Breast epithelium (tissue), 4 donors: ENCODE measurements at regions not wholly inside any gene's neighbourhood (a gene's known extent, or its start where the extent isn't known, plus 50 kb on each side); places are given as distances from the start of the nearest gene placed in this dataset.

Experiments used
- DNase-seq, 2 donors: peaks; one replicate each; pipeline ENCODE4 v3.0.0-alpha.2; 2019; ENCODE audit warnings: low spot score in 2 of 2
- H3K27ac ChIP-seq, 2 donors: fragments of 200-600 bp; sonication (generic) in 1 of 2; one replicate each; pipeline ENCODE4 v1.5.1; 2016 to 2019; ENCODE audit warnings: mild to moderate bottlenecking in 1 of 2
- H3K27me3 ChIP-seq, 2 donors: fragments of 200-600 bp; sonication (generic) in 1 of 2; one replicate each; pipeline versions ENCODE4 v1.5.1 to v1.6.0; 2017 to 2019; ENCODE audit warnings: control low read depth in 1 of 2, mild to moderate bottlenecking in 1 of 2
- H3K36me3 ChIP-seq: fragments of 200-600 bp; one replicate; pipeline ENCODE4 v1.5.1; 2019
- H3K4me1 ChIP-seq, 2 donors: fragments of 200-600 bp; sonication (generic); one replicate each; pipeline ENCODE4 v1.5.1; 2016 to 2019; ENCODE audit warnings: control low read depth in 1 of 2
- H3K4me3 ChIP-seq, 3 donors: fragments of 200-600 bp; sonication (generic); 1 replicate in 2 of 3; 2 replicates in 1 of 3; pipeline ENCODE4 v1.5.1; 2016 to 2019; ENCODE audit warnings: mild to moderate bottlenecking in 3 of 3, moderate library complexity in 2 of 3
- H3K9me3 ChIP-seq, 2 donors: fragments of 200-600 bp; sonication (generic) in 1 of 2; one replicate each; pipeline ENCODE4 v1.5.1; 2016 to 2019; ENCODE audit warnings: control low read depth in 1 of 2
- CTCF ChIP-seq, 3 donors: fragments of 450-650 bp; IDR thresholded peaks; one replicate each; pipeline ENCODE4 v1.5.1; 2016 to 2017; ENCODE audit warnings: antibody characterized with exemption in 3 of 3, mild to moderate bottlenecking in 3 of 3, moderate library complexity in 3 of 3
- POLR2A ChIP-seq: fragments of 450-650 bp; IDR thresholded peaks from one replicate; pipeline ENCODE4 v1.6.1; 2016; ENCODE audit warnings: antibody characterized with exemption, mild to moderate bottlenecking, moderate library complexity
- POLR2AphosphoS5 ChIP-seq, 3 donors: sonication (generic); formaldehyde crosslinking; IDR thresholded peaks; one replicate each; pipeline ENCODE4 v1.6.1; 2017; ENCODE audit warnings: antibody characterized with exemption in 3 of 3
- intact Hi-C: fragments of 100-400 bp; cut with DNase I; formaldehyde crosslinking; loops from one replicate; pipeline ENCODE4 v1.15.1; 2023; ENCODE audit warnings: low total_unique reads

- no peaks in the 10 kb centered on the region for H3K27me3 ChIP-seq
- no peaks in the 10 kb centered on the region for H3K9me3 ChIP-seq
- no peak for DNase-seq
- no peak for TF ChIP-seq CTCF (IDR thresholded peaks at IDR 0.05)
- TF ChIP-seq POLR2AphosphoS5 (IDR thresholded peaks at IDR 0.05) = no peak
- TF ChIP-seq POLR2A = no peak
- no peaks in the 10 kb centered on the region for H3K4me1 ChIP-seq
- H3K4me3 ChIP-seq = no peak overlapping the region
- H3K27ac ChIP-seq = no peak overlapping the region
- no peaks in the 10 kb centered on the region for H3K36me3 ChIP-seq
- intact Hi-C loops = no loop called here
Measured at GRCh38 chr5:92758552-92758951, 822.5 kb downstream of the NR2F1-AS1 start.

- no peaks in the 10 kb centered on the region for H3K4me1 ChIP-seq
- no peak overlapping the region for H3K27ac ChIP-seq
- DNase-seq = no peak
- H3K36me3 ChIP-seq = no peaks in the 10 kb centered on the region
- TF ChIP-seq POLR2A (no peak), POLR2AphosphoS5 (IDR thresholded peaks at IDR 0.05) (no peak), CTCF (IDR thresholded peaks at IDR 0.05) (no peak)
- no peak overlapping the region for H3K4me3 ChIP-seq
- intact Hi-C loops = no loop called here
- H3K9me3 ChIP-seq = no peaks in the 10 kb centered on the region
- no peaks in the 10 kb centered on the region for H3K27me3 ChIP-seq
Measured at GRCh38 chr5:92749943-92750342, 831.1 kb downstream of the NR2F1-AS1 start.

GRCh38 chr5:92748072-92748676 is 832.8 kb downstream of the NR2F1-AS1 start:
- TF ChIP-seq POLR2AphosphoS5 (IDR thresholded peaks at IDR 0.05) (no peak), POLR2A (no peak), CTCF (IDR thresholded peaks at IDR 0.05) (no peak)
- H3K27me3 ChIP-seq = no peaks in the 10 kb centered on the region
- H3K36me3 ChIP-seq = no peaks in the 10 kb centered on the region
- no peak overlapping the region for H3K27ac ChIP-seq
- intact Hi-C loops = no loop called here
- no peaks in the 10 kb centered on the region for H3K9me3 ChIP-seq
- H3K4me1 ChIP-seq = no peaks in the 10 kb centered on the region
- no peak for DNase-seq
- no peak overlapping the region for H3K4me3 ChIP-seq

GRCh38 chr5:92741906-92742305 is 839.1 kb downstream of the NR2F1-AS1 start:
- intact Hi-C loops = no loop called here
- no peaks in the 10 kb centered on the region for H3K4me1 ChIP-seq
- TF ChIP-seq POLR2AphosphoS5 (IDR thresholded peaks at IDR 0.05) (no peak), POLR2A (no peak), CTCF (IDR thresholded peaks at IDR 0.05) (no peak)
- no peaks in the 10 kb centered on the region for H3K36me3 ChIP-seq
- H3K4me3 ChIP-seq = no peak overlapping the region
- H3K27me3 ChIP-seq = no peaks in the 10 kb centered on the region
- DNase-seq = no peak
- H3K9me3 ChIP-seq = peaks cover 0 to 8% of the 10 kb centered on the region in 2 donors
- no peak overlapping the region for H3K27ac ChIP-seq

- intact Hi-C loops = no loop called here
- TF ChIP-seq CTCF (IDR thresholded peaks at IDR 0.05) (no peak), POLR2A (no peak), POLR2AphosphoS5 (IDR thresholded peaks at IDR 0.05) (no peak)
- Histone ChIP-seq H3K4me1 (no peaks in the 10 kb centered on the region), H3K36me3 (no peaks in the 10 kb centered on the region), H3K9me3 (peaks cover 0 to 13% of the 10 kb centered on the region in 2 donors), H3K27ac (no peak overlapping the region), H3K4me3 (no peak overlapping the region), H3K27me3 (no peaks in the 10 kb centered on the region)
- no peak for DNase-seq
Measured at GRCh38 chr5:92734211-92734940, 846.6 kb downstream of the NR2F1-AS1 start.
